ENCODE measurements at regions not wholly inside any gene's neighbourhood (a gene's known extent, or its start where the extent isn't known, plus 50 kb on each side); places are given as distances from the start of the nearest gene placed in this dataset.

GRCh38 chr7:69213878-69214277, 384.4 kb upstream of the AUTS2 start:
- TF ChIP-seq CTCF (conservative IDR thresholded peaks at IDR 0.05; ENCODE audit: low read depth, low read length) (no peak), EZH2 (IDR thresholded peaks at IDR 0.05; ENCODE audit: borderline replicate concordance, low read depth, low read length, poor library complexity, severe bottlenecking) (no peak)

Data from A673 (cell line).